ENCODE measurements at regions not wholly inside any gene's neighbourhood (a gene's known extent, or its start where the extent isn't known, plus 50 kb on each side); places are given as distances from the start of the nearest gene placed in this dataset.

GRCh38 chr15:31828594-31828993 is 201.7 kb upstream of the CHRNA7 start:
- TF ChIP-seq POLR2A (IDR thresholded peaks at IDR 0.05; ENCODE audit: low read depth, low read length) (no peak), CTCF (IDR thresholded peaks at IDR 0.05 in 2 of 3, conservative IDR thresholded peaks at IDR 0.05 in 1 of 3; ENCODE audit: control insufficient read depth in 2 of 3, extremely low read depth in 1 of 3, insufficient read depth in 1 of 3, low read depth in 3 of 3, low read length in 3 of 3) (no peak)

Data from GM12878 (cell line).